Lung (tissue), 11 donors: ENCODE measurements at regions not wholly inside any gene's neighbourhood (a gene's known extent, or its start where the extent isn't known, plus 50 kb on each side); places are given as distances from the start of the nearest gene placed in this dataset.

Experiments used
- ATAC-seq: fragments of 200-7000 bp; cut with Tn5 transposase; one replicate; pipeline ENCODE4 v1.9.1; 2020; ENCODE audit warnings: moderate number of reproducible peaks; ENCODE audit not compliant: insufficient read depth, low FRiP score
- DNase-seq, 3 donors: peaks; one replicate each; pipeline ENCODE4 v3.0.0-alpha.2; 2013 to 2017
- H3K27ac ChIP-seq, 2 donors: one replicate each; pipeline ENCODE4 v1.5.1; 2013; ENCODE audit warnings: mild to moderate bottlenecking in 2 of 2, moderate library complexity in 2 of 2, control low read depth in 1 of 2, inconsistent platforms in 1 of 2, low read depth in 1 of 2, low read length in 1 of 2
- H3K27me3 ChIP-seq, 3 donors: one replicate each; pipeline ENCODE4 v1.5.1; 2013; ENCODE audit warnings: low read length in 2 of 3; ENCODE audit not compliant: control insufficient read depth in 3 of 3, insufficient read depth in 3 of 3
- H3K36me3 ChIP-seq, 4 donors: one replicate each; pipeline ENCODE4 v1.5.1; 2013; ENCODE audit warnings: low read length in 4 of 4, mild to moderate bottlenecking in 1 of 4, moderate library complexity in 1 of 4; ENCODE audit not compliant: control insufficient read depth in 4 of 4, insufficient read depth in 4 of 4
- H3K4me1 ChIP-seq, 5 donors: one replicate each; pipeline ENCODE4 v1.5.1; 2013; ENCODE audit warnings: low read length in 5 of 5, mild to moderate bottlenecking in 2 of 5, moderate library complexity in 1 of 5; ENCODE audit not compliant: control insufficient read depth in 5 of 5, insufficient read depth in 5 of 5
- H3K4me3 ChIP-seq: one replicate; pipeline ENCODE4 v1.5.1; 2013; ENCODE audit warnings: mild to moderate bottlenecking, control low read depth, moderate library complexity
- H3K9ac ChIP-seq, 2 donors: one replicate each; pipeline ENCODE4 v1.5.1; 2013; ENCODE audit warnings: low read length in 2 of 2, control low read depth in 1 of 2; ENCODE audit not compliant: insufficient read depth in 1 of 2
- H3K9me3 ChIP-seq, 4 donors: one replicate each; pipeline ENCODE4 v1.5.1; 2013; ENCODE audit warnings: low read length in 3 of 4, mild to moderate bottlenecking in 1 of 4, moderate library complexity in 1 of 4; ENCODE audit not compliant: control insufficient read depth in 4 of 4, insufficient read depth in 3 of 4
- CTCF ChIP-seq: IDR thresholded peaks from 2 replicates; pipeline ENCODE4 v1.5.1; 2012; ENCODE audit warnings: mild to moderate bottlenecking; ENCODE audit errors: control extremely low read depth, extremely low read depth
- WGBS, 2 donors: extraction: QIAGEN DNeasy Blood & Tissue Kit; methylation state at CpG; one replicate each; pipeline ENCODE4 v1.1.7; 2013; 5-methylcytosine and 5-hydroxymethylcytosine counted together
- donor health status: control.
- donor health status: control.
- donor health status: Bipolar disorder and iron deficiency.
- donor health status: healthy.
- donor health status: DM: yes; HTN: yes; CAD: no.

DNA sequence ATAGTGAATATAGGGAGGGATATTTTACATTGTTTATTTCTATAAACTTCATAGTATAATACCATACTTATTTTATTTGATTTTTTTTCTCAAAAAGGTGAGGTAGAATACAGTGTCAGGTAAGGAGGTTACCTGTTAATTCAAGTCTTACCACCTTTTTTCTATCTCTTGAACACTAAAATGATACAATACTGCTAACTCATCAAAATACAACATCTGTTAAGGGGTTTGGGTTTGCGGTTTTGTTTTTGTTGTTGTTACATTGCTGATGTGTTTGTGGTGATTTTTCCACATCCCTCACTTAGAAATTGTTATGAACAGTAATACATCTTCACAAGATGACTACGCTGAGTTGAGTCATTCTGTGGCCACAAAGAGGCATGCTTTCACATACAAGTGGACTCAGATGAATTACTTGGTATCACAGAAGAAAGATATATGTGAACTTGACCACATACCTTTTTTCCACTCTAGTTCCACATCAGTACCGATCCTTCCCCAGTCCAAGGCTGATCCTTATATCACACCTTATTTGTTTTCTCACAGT lies 139.4 kb upstream of the ID4 start:
- Histone ChIP-seq H3K36me3 (no peaks in the 10 kb centered on the region), H3K9me3 (peaks cover 0 to 2% (median 0%) of the 10 kb centered on the region in 4 donors), H3K9ac (no peak overlapping the region), H3K4me3 (no peak overlapping the region), H3K27me3 (no peaks in the 10 kb centered on the region), H3K4me1 (peaks cover 0 to 4% (median 0%) of the 10 kb centered on the region in 5 donors), H3K27ac (no peak overlapping the region)
- no peak for DNase-seq
- TF ChIP-seq CTCF: no peak
- no peak for ATAC-seq
- 54 to 57% methylated on average over 3 of the region's 3 CpGs for WGBS, 2 donors

DNA sequence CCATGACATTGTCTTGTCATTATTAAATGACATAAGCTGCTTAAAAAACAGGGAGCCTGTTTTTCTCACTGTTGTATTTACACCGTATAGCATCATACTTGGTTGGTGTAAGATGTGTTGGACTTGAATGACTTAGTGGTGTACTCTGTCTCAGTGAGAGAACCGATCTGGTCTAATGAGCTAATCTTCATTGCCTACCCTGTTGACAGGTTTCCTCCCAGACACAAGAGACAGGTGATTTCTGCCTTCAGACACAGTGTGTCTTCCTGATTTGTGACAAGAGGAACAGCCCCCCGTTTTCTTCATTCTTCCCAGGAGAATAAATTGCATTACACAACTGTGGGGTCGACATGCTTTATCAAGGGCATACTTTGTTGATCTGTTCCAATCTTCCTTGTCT lies 137.2 kb upstream of the ID4 start:
- TF ChIP-seq CTCF: no peak
- DNase-seq (no peak), ATAC-seq (no peak)
- Histone ChIP-seq H3K27me3 (no peaks in the 10 kb centered on the region), H3K36me3 (no peaks in the 10 kb centered on the region), H3K4me3 (no peak overlapping the region), H3K4me1 (peaks cover 0 to 4% (median 0%) of the 10 kb centered on the region in 5 donors), H3K27ac (no peak overlapping the region), H3K9me3 (peaks cover 0 to 2% (median 0%) of the 10 kb centered on the region in 4 donors), H3K9ac (no peak overlapping the region)
- WGBS, 2 donors: 70% methylated on average over 4 of the region's 4 CpGs

DNA sequence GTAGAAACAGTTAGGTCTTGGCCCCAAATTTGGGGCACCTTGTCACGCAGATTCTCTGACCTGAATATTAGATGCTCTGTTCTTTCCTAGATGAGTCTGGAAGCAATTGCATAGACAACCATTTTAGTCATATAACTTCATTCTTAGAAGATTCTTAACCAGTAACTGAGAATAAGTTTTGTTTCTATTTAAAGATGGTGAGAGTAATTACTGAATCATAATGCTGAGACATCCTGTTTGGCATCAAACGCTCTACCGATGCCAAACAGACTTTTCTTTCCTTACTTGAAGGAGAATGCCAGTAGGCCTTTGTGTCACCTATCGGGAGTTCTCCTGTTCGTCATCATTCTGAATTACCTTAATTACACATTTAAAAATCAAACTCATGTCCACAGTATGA lies 131.6 kb upstream of the ID4 start:
- no peaks in the 10 kb centered on the region for H3K9me3 ChIP-seq
- H3K4me1 ChIP-seq: peaks cover 0 to 4% (median 0%) of the 10 kb centered on the region in 5 donors
- H3K9ac ChIP-seq: no peak overlapping the region
- TF ChIP-seq CTCF: no peak
- ATAC-seq: no peak
- no peak for DNase-seq
- no peak overlapping the region for H3K4me3 ChIP-seq
- no peaks in the 10 kb centered on the region for H3K27me3 ChIP-seq
- WGBS, 2 donors: 87 to 92% methylated on average over 5 of the region's 5 CpGs
- no peak overlapping the region for H3K27ac ChIP-seq
- no peaks in the 10 kb centered on the region for H3K36me3 ChIP-seq
